HEK293 (cell line): ENCODE measurements at regions not wholly inside any gene's neighbourhood (a gene's known extent, or its start where the extent isn't known, plus 50 kb on each side); places are given as distances from the start of the nearest gene placed in this dataset.

Source experiments
- CTCF ChIA-PET: fragments of 350-600 bp; formaldehyde crosslinking; extraction: SDS; loops from one replicate; lab custom pipeline; 2021; ENCODE audit warnings: antibody characterized with exemption; lab: Yijun Ruan, JAX
- POLR2A ChIA-PET: fragments of 300-600 bp; formaldehyde crosslinking; extraction: SDS; loops from one replicate; lab custom pipeline; 2020; ENCODE audit warnings: antibody characterized with exemption, inconsistent platforms; lab: Yijun Ruan, JAX
- H3K27ac ChIP-seq: fragments of 200-500 bp; sonication (Bioruptor generic); 2 replicates; pipeline ENCODE4 v1.5.1; 2014; ENCODE audit warnings: low read depth, low read length, control low read depth, inconsistent platforms; ENCODE audit errors: extremely low read depth
- H3K36me3 ChIP-seq, 2 experiments: fragments of 200-500 bp in 1 of 2; sonication (Bioruptor generic) in 1 of 2; 1 replicate in 1 of 2; 2 replicates in 1 of 2; pipeline ENCODE4 v1.5.1; 2014 to 2017; ENCODE audit warnings: inconsistent platforms in 2 of 2, low read length in 2 of 2; ENCODE audit not compliant: control insufficient read depth in 2 of 2, insufficient read depth in 1 of 2
- H3K4me1 ChIP-seq: fragments of 200-500 bp; sonication (Bioruptor generic); 2 replicates; pipeline ENCODE4 v1.5.1; 2014; ENCODE audit warnings: mild to moderate bottlenecking, low read length, inconsistent platforms; ENCODE audit not compliant: control insufficient read depth, insufficient read depth
- H3K4me3 ChIP-seq: 2 replicates; pipeline ENCODE4 v1.5.1; 2011; ENCODE audit warnings: low read depth, mild to moderate bottlenecking, control low read depth, low read length, moderate library complexity
- H3K9me3 ChIP-seq: fragments of 200-500 bp; sonication (Bioruptor generic); 2 replicates; pipeline ENCODE4 v1.5.1; 2014; ENCODE audit warnings: low read depth, low read length, inconsistent platforms; ENCODE audit not compliant: control insufficient read depth, insufficient read depth
- HIC1 ChIP-seq: fragments of 450-650 bp; formaldehyde crosslinking; IDR thresholded peaks from 2 replicates; pipeline ENCODE4 v1.5.1; 2016; ENCODE audit warnings: missing biosample characterization, missing genetic modification characterization
- MYNN ChIP-seq: fragments of 450-650 bp; formaldehyde crosslinking; IDR thresholded peaks from 2 replicates; pipeline ENCODE4 v1.5.1; 2016; ENCODE audit warnings: missing biosample characterization, missing genetic modification characterization, borderline replicate concordance
- PRDM10 ChIP-seq: fragments of 450-650 bp; formaldehyde crosslinking; IDR thresholded peaks from 2 replicates; pipeline ENCODE4 v1.5.1; 2016; ENCODE audit warnings: missing biosample characterization, missing genetic modification characterization
- PRDM6 ChIP-seq: fragments of 450-650 bp; formaldehyde crosslinking; IDR thresholded peaks from 2 replicates; pipeline ENCODE4 v1.5.1; 2017; ENCODE audit warnings: missing biosample characterization, missing genetic modification characterization
- TSHZ1 ChIP-seq: fragments of 450-650 bp; formaldehyde crosslinking; IDR thresholded peaks from 2 replicates; pipeline ENCODE4 v1.5.1; 2016; ENCODE audit warnings: missing biosample characterization, missing genetic modification characterization, borderline replicate concordance
- YY1 ChIP-seq: fragments of 450-650 bp; formaldehyde crosslinking; IDR thresholded peaks from 2 replicates; pipeline ENCODE4 v1.5.1; 2018; ENCODE audit warnings: missing biosample characterization, missing genetic modification characterization
- ZFP37 ChIP-seq: fragments of 450-650 bp; formaldehyde crosslinking; IDR thresholded peaks from 2 replicates; pipeline ENCODE4 v1.5.1; 2016; ENCODE audit warnings: missing biosample characterization, missing genetic modification characterization
- ZFP69B ChIP-seq: fragments of 450-650 bp; formaldehyde crosslinking; IDR thresholded peaks from 2 replicates; pipeline ENCODE4 v1.5.1; 2016; ENCODE audit warnings: missing biosample characterization, missing genetic modification characterization
- ZNF112 ChIP-seq: fragments of 450-650 bp; formaldehyde crosslinking; IDR thresholded peaks from 2 replicates; pipeline ENCODE4 v1.5.0; 2017; ENCODE audit warnings: missing biosample characterization, missing genetic modification characterization
- ZNF146 ChIP-seq: fragments of 450-650 bp; formaldehyde crosslinking; IDR thresholded peaks from 2 replicates; pipeline ENCODE4 v1.5.1; 2016; ENCODE audit warnings: missing biosample characterization, missing genetic modification characterization
- ZNF155 ChIP-seq: fragments of 450-650 bp; formaldehyde crosslinking; IDR thresholded peaks from 2 replicates; pipeline ENCODE4 v1.5.1; 2016; ENCODE audit warnings: missing biosample characterization, missing genetic modification characterization
- ZNF18 ChIP-seq: fragments of 450-650 bp; formaldehyde crosslinking; IDR thresholded peaks from 2 replicates; pipeline ENCODE4 v1.5.1; 2016; ENCODE audit warnings: missing biosample characterization, missing genetic modification characterization
- ZNF19 ChIP-seq: fragments of 450-650 bp; formaldehyde crosslinking; IDR thresholded peaks from 2 replicates; pipeline ENCODE4; 2016; ENCODE audit warnings: missing biosample characterization, missing genetic modification characterization, low read depth
- ZNF221 ChIP-seq: fragments of 450-650 bp; formaldehyde crosslinking; IDR thresholded peaks from 2 replicates; pipeline ENCODE4 v1.5.1; 2017; ENCODE audit warnings: missing biosample characterization, missing genetic modification characterization, borderline replicate concordance
- ZNF555 ChIP-seq: fragments of 450-650 bp; formaldehyde crosslinking; conservative IDR thresholded peaks from 2 replicates; pipeline ENCODE4 v1.5.1; 2017; ENCODE audit warnings: missing biosample characterization, mild to moderate bottlenecking, missing genetic modification characterization, inconsistent platforms
- ZNF600 ChIP-seq: fragments of 450-650 bp; formaldehyde crosslinking; IDR thresholded peaks from 2 replicates; pipeline ENCODE4 v1.5.1; 2016; ENCODE audit warnings: missing biosample characterization, missing genetic modification characterization
- ZNF626 ChIP-seq: fragments of 450-650 bp; sonication (Bioruptor Pico); formaldehyde crosslinking; IDR thresholded peaks from 2 replicates; pipeline ENCODE4 v1.5.1; 2018; ENCODE audit warnings: missing biosample characterization, missing genetic modification characterization, inconsistent platforms
- ZNF639 ChIP-seq: fragments of 450-650 bp; formaldehyde crosslinking; IDR thresholded peaks from 2 replicates; pipeline ENCODE4 v1.5.1; 2016; ENCODE audit warnings: missing biosample characterization, missing genetic modification characterization

GRCh38 chr6:163809364-163809763, 394.8 kb downstream of the QKI start:
- H3K4me1 ChIP-seq: no peaks in the 10 kb centered on the region
- ChIA-PET POLR2A (no interaction called here), CTCF (interaction anchor here (1.1 kb wide), 1 partner anchor 109 kb away, joined by 4 read pairs; no protein-coding TSS in a partner anchor)
- TF ChIP-seq HIC1 (tag by site-specific recombination): no peak
- TF ChIP-seq ZFP37 (tag by site-specific recombination): no peak
- TF ChIP-seq ZFP69B (tag by site-specific recombination): no peak
- TF ChIP-seq MYNN (tag by site-specific recombination): no peak
- TF ChIP-seq ZNF639: no peak
- TF ChIP-seq ZNF146: no peak
- TF ChIP-seq ZNF112 (tag by site-specific recombination): no peak
- TF ChIP-seq ZNF18 (tag by site-specific recombination): no peak
- TF ChIP-seq ZNF600 (tag by site-specific recombination): no peak
- no peak for TF ChIP-seq ZNF626 (tag by site-specific recombination)
- TF ChIP-seq PRDM10 (tag by site-specific recombination): no peak
- H3K9me3 ChIP-seq: no peaks in the 10 kb centered on the region
- H3K36me3 ChIP-seq: no peaks in the 10 kb centered on the region
- H3K4me3 ChIP-seq: no peak overlapping the region
- H3K27ac ChIP-seq: no peak overlapping the region

GRCh38 chr6:163808871-163809270, 394.4 kb downstream of the QKI start:
- no peak for TF ChIP-seq YY1 (tag by site-specific recombination)
- TF ChIP-seq ZNF19: no peak
- TF ChIP-seq, all 188 proteins: peak for 0
- Histone ChIP-seq H3K9me3 (no peaks in the 10 kb centered on the region), H3K4me1 (no peaks in the 10 kb centered on the region), H3K36me3 (no peaks in the 10 kb centered on the region), H3K27ac (no peak overlapping the region), H3K4me3 (no peak overlapping the region)
- POLR2A ChIA-PET: no interaction called here
- CTCF ChIA-PET: no interaction called here

- H3K27ac ChIP-seq: no peak overlapping the region
- no peaks in the 10 kb centered on the region for H3K4me1 ChIP-seq
- H3K9me3 ChIP-seq: no peaks in the 10 kb centered on the region
- ChIA-PET CTCF (no interaction called here), POLR2A (no interaction called here)
- H3K4me3 ChIP-seq: no peak overlapping the region
- no peaks in the 10 kb centered on the region for H3K36me3 ChIP-seq
- TF ChIP-seq PRDM6 (tag by site-specific recombination): no peak
- no peak for TF ChIP-seq ZNF155 (tag by site-specific recombination)
- TF ChIP-seq TSHZ1 (tag by site-specific recombination): no peak
- TF ChIP-seq ZNF555 (tag by site-specific recombination): no peak
- no peak for TF ChIP-seq ZNF221 (tag by site-specific recombination)
Observed at GRCh38 chr6:163808231-163808630, 393.7 kb downstream of the QKI start.
